Endometrium (tissue), 2 donors: ENCODE measurements at regions not wholly inside any gene's neighbourhood (a gene's known extent, or its start where the extent isn't known, plus 50 kb on each side); places are given as distances from the start of the nearest gene placed in this dataset.
"Not testable (repeated sequence)": the region's sequence is repeated elsewhere in the genome, so short reads cannot be mapped to it uniquely, and the experiment has no call there.

ENCODE experiments used
- FAIRE-seq: peaks from 2 replicates; lab custom pipeline; 2012; peaks lifted over from hg19 to GRCh38; lab: Jason Lieb, UNC
- donor health status: control.
- donor health status: control.

- no peak for FAIRE-seq
Measured at GRCh38 chr9:1115370-1115769, 65.2 kb downstream of the DMRT2 start.

GRCh38 chr9:1117439-1117838, 67.3 kb downstream of the DMRT2 start:
- FAIRE-seq = no peak

- no peak for FAIRE-seq
Measured at GRCh38 chr9:1120500-1121165, 70.5 kb downstream of the DMRT2 start.

GRCh38 chr9:1125741-1126140, 75.6 kb downstream of the DMRT2 start:
- FAIRE-seq = peak; percentile 29

GRCh38 chr9:1128046-1128445, 77.9 kb downstream of the DMRT2 start:
- no peak for FAIRE-seq

- FAIRE-seq = no peak
Measured at GRCh38 chr9:1129382-1129781, 79.2 kb downstream of the DMRT2 start.

- no peak for FAIRE-seq
Measured at GRCh38 chr9:1140057-1140456, 89.9 kb downstream of the DMRT2 start.

- no peak for FAIRE-seq
Measured at GRCh38 chr9:1151691-1152090, 101.5 kb downstream of the DMRT2 start.

- FAIRE-seq = no peak
Measured at GRCh38 chr9:1152171-1152570, 102.0 kb downstream of the DMRT2 start.

GRCh38 chr9:1154739-1155138, 104.6 kb downstream of the DMRT2 start:
- FAIRE-seq = no peak

GRCh38 chr9:1155602-1156001, 105.4 kb downstream of the DMRT2 start:
- FAIRE-seq = no peak

GRCh38 chr9:1156794-1157550, 106.8 kb downstream of the DMRT2 start:
- FAIRE-seq = no peak

GRCh38 chr9:1157836-1158235, 107.7 kb downstream of the DMRT2 start:
- no peak for FAIRE-seq

- FAIRE-seq = no peak
Measured at GRCh38 chr9:1170918-1171317, 120.8 kb downstream of the DMRT2 start.

- FAIRE-seq = no peak
Measured at GRCh38 chr9:1171546-1171945, 121.4 kb downstream of the DMRT2 start.

- no peak for FAIRE-seq
Measured at GRCh38 chr9:1173211-1173610, 123.1 kb downstream of the DMRT2 start.

GRCh38 chr9:1173993-1174392, 123.8 kb downstream of the DMRT2 start:
- FAIRE-seq = no peak

GRCh38 chr9:1179366-1179765, 129.2 kb downstream of the DMRT2 start:
- FAIRE-seq = no peak

- FAIRE-seq = no peak
Measured at GRCh38 chr9:1184146-1184545, 134.0 kb downstream of the DMRT2 start.

- not testable (repeated sequence) for FAIRE-seq
Measured at GRCh38 chr9:1187137-1187536, 137.0 kb downstream of the DMRT2 start.

- FAIRE-seq = not testable (repeated sequence)
Measured at GRCh38 chr9:1195636-1196035, 145.5 kb downstream of the DMRT2 start.

GRCh38 chr9:1198085-1198484, 147.9 kb downstream of the DMRT2 start:
- no peak for FAIRE-seq

- FAIRE-seq = no peak
Measured at GRCh38 chr9:1200847-1201251, 150.7 kb downstream of the DMRT2 start.

GRCh38 chr9:1201262-1201661, 151.1 kb downstream of the DMRT2 start:
- FAIRE-seq = no peak
